ENCODE measurements at regions not wholly inside any gene's neighbourhood (a gene's known extent, or its start where the extent isn't known, plus 50 kb on each side); places are given as distances from the start of the nearest gene placed in this dataset.

- no peak for TF ChIP-seq REST (IDR thresholded peaks at IDR 0.05; ENCODE audit: unreplicated experiment)
- TF ChIP-seq POLR2AphosphoS5 (IDR thresholded peaks at IDR 0.05; ENCODE audit: low read depth), result no peak
- TF ChIP-seq ETS1 (IDR thresholded peaks at IDR 0.05), result no peak
- no peak for TF ChIP-seq ZNF331 (CRISPR knock-in tag; IDR thresholded peaks at IDR 0.05; ENCODE audit: low read depth)
These were observed 464.4 kb upstream of the BOD1L1 start (continued) for GRCh38 chr4:14091966-14092365.

- H3K27me3 Mint-ChIP-seq (ENCODE audit: insufficient read depth, low read depth, poor library complexity), result no peaks in the 10 kb centered on the region
- H3K27me3 ChIP-seq (ENCODE audit: insufficient read depth), result no peaks in the 10 kb centered on the region
- no peak overlapping the region for H3K4me2 ChIP-seq
- no peak overlapping the region for H2AFZ ChIP-seq
- no peak overlapping the region for H3K27ac Mint-ChIP-seq
- H3K4me1 ChIP-seq (ENCODE audit: insufficient read depth), result peaks cover 10% of the 10 kb centered on the region; the same call in 1 of the 2 replicates
- 0 out of 3 replicates have a peak, but pooled peaks cover 3% of the 10 kb centered on the region for H3K9me3 Mint-ChIP-seq
- H3K79me2 ChIP-seq (replicated peaks; ENCODE audit: insufficient read depth), result no peaks in the 10 kb centered on the region
- DNase-seq (ENCODE audit: low spot score) (no peak), ATAC-seq (no peak)
- no peak overlapping the region for H3K27ac ChIP-seq (ENCODE audit: low read depth)
- no peaks in the 10 kb centered on the region for H4K20me1 ChIP-seq (replicated peaks; ENCODE audit: insufficient read depth)
- H3K4me1 Mint-ChIP-seq, result peaks cover 5% of the 10 kb centered on the region; the same call in 2 of the 3 replicates
- no peaks in the 10 kb centered on the region; the same call in 1 of the 2 replicates for H3K36me3 ChIP-seq (ENCODE audit: insufficient read depth)
- no peaks in the 10 kb centered on the region for H3K36me3 Mint-ChIP-seq (ENCODE audit: low read depth)
- no peak overlapping the region for H3K4me3 ChIP-seq
- H3F3A ChIP-seq (replicated peaks; ENCODE audit: low read depth), result no peaks in the 10 kb centered on the region
- peaks cover 25% of the 10 kb centered on the region for H3K9me2 ChIP-seq (ENCODE audit: insufficient read depth)
- H3K4me3 Mint-ChIP-seq, result no peak overlapping the region
- no peak for TF ChIP-seq EZH2phosphoT487 (IDR thresholded peaks at IDR 0.05; ENCODE audit: unreplicated experiment)
- TF ChIP-seq REST (IDR thresholded peaks at IDR 0.05; ENCODE audit: unreplicated experiment), result no peak
- TF ChIP-seq ZNF114 (CRISPR knock-in tag; IDR thresholded peaks at IDR 0.05), result no peak
- TF ChIP-seq JUNB (IDR thresholded peaks at IDR 0.05; ENCODE audit: unreplicated experiment), result no peak
- no peak for TF ChIP-seq STAT1 (IDR thresholded peaks at IDR 0.05; ENCODE audit: unreplicated experiment)
- TF ChIP-seq ZNF331 (CRISPR knock-in tag; IDR thresholded peaks at IDR 0.05; ENCODE audit: low read depth), result no peak
- no peak for TF ChIP-seq NANOG (IDR thresholded peaks at IDR 0.05; ENCODE audit: borderline replicate concordance)
- no peak for TF ChIP-seq ZNF462 (CRISPR knock-in tag; IDR thresholded peaks at IDR 0.05)
These were observed 465.2 kb upstream of the BOD1L1 start for GRCh38 chr4:14092741-14093140.

Data from GM23338 (cell line).